Lower lobe of right lung (tissue), 2 donors: ENCODE measurements at regions not wholly inside any gene's neighbourhood (a gene's known extent, or its start where the extent isn't known, plus 50 kb on each side); places are given as distances from the start of the nearest gene placed in this dataset.

Source experiments
- ATAC-seq, 2 donors: fragments of 200-7000 bp; cut with Tn5 transposase; one replicate each; pipeline ENCODE4 v1.9.1; 2020 to 2022; ENCODE audit warnings: mild to moderate bottlenecking in 2 of 2, moderate library complexity in 2 of 2
- DNase-seq: peaks from one replicate; pipeline ENCODE4 v3.0.0-alpha.2; 2020
- H3K27ac ChIP-seq: fragments of 200-600 bp; one replicate; pipeline ENCODE4 v1.8.0; 2022
- H3K27me3 ChIP-seq: fragments of 200-600 bp; one replicate; pipeline ENCODE4 v1.8.0; 2022; ENCODE audit warnings: low read depth
- H3K36me3 ChIP-seq: fragments of 200-600 bp; one replicate; pipeline ENCODE4 v1.8.0; 2022; ENCODE audit warnings: mild to moderate bottlenecking
- H3K4me1 ChIP-seq: fragments of 200-600 bp; one replicate; pipeline ENCODE4 v1.8.0; 2022
- H3K4me3 ChIP-seq: fragments of 200-600 bp; one replicate; pipeline ENCODE4 v1.8.0; 2022; ENCODE audit warnings: mild to moderate bottlenecking
- H3K9me3 ChIP-seq: fragments of 200-600 bp; one replicate; pipeline ENCODE4 v1.8.0; 2022
- CTCF ChIP-seq: fragments of 200-600 bp; IDR thresholded peaks from one replicate; pipeline ENCODE4 v1.8.0; 2022; ENCODE audit warnings: antibody characterized with exemption, mild to moderate bottlenecking
- intact Hi-C: fragments of 100-400 bp; cut with DNase I; formaldehyde crosslinking; loops from one replicate; pipeline ENCODE4 v1.11.0; 2022
- donor health status: DM: no; HTN: yes; CAD: no; lungs with severe emphysema.

- Histone ChIP-seq H3K9me3 (no peaks in the 10 kb centered on the region), H3K27me3 (no peaks in the 10 kb centered on the region), H3K4me3 (no peak overlapping the region), H3K27ac (no peak overlapping the region), H3K36me3 (no peaks in the 10 kb centered on the region), H3K4me1 (peaks cover 71% of the 10 kb centered on the region)
- DNase-seq (no peak), ATAC-seq (no peak)
- no peak for TF ChIP-seq CTCF
- intact Hi-C loops, result no loop called here
These were observed 403.1 kb upstream of the TBL1XR1 start for GRCh38 chr3:177600411-177600810.

GRCh38 chr3:177601152-177601551 is 403.9 kb upstream of the TBL1XR1 start:
- peaks cover 71% of the 10 kb centered on the region for H3K4me1 ChIP-seq
- no peak overlapping the region for H3K4me3 ChIP-seq
- ATAC-seq (no peak), DNase-seq (no peak)
- no peaks in the 10 kb centered on the region for H3K36me3 ChIP-seq
- no peak for TF ChIP-seq CTCF
- no peaks in the 10 kb centered on the region for H3K9me3 ChIP-seq
- H3K27ac ChIP-seq, result no peak overlapping the region
- H3K27me3 ChIP-seq, result no peaks in the 10 kb centered on the region
- intact Hi-C loops, result no loop called here

GRCh38 chr3:177602601-177603147 is 405.4 kb upstream of the TBL1XR1 start:
- peak; percentile 29 to 75 for ATAC-seq
- Histone ChIP-seq H3K9me3 (no peaks in the 10 kb centered on the region), H3K4me1 (peaks cover 56% of the 10 kb centered on the region), H3K4me3 (no peak overlapping the region), H3K27me3 (no peaks in the 10 kb centered on the region), H3K36me3 (no peaks in the 10 kb centered on the region), H3K27ac (peak overlapping the region; percentile 20)
- intact Hi-C loops, result no loop called here
- no peak for DNase-seq
- no peak for TF ChIP-seq CTCF

- intact Hi-C loops, result no loop called here
- peaks cover 51% of the 10 kb centered on the region for H3K4me1 ChIP-seq
- H3K27ac ChIP-seq, result peak overlapping the region; percentile 20
- ATAC-seq (peak; percentile 58 to 73), DNase-seq (no peak)
- no peaks in the 10 kb centered on the region for H3K36me3 ChIP-seq
- H3K4me3 ChIP-seq, result no peak overlapping the region
- H3K9me3 ChIP-seq, result no peaks in the 10 kb centered on the region
- TF ChIP-seq CTCF, result no peak
- no peaks in the 10 kb centered on the region for H3K27me3 ChIP-seq
These were observed 405.9 kb upstream of the TBL1XR1 start for GRCh38 chr3:177603148-177603603.

GRCh38 chr3:177604181-177604580 is 406.9 kb upstream of the TBL1XR1 start:
- TF ChIP-seq CTCF, result no peak
- Histone ChIP-seq H3K9me3 (no peaks in the 10 kb centered on the region), H3K27me3 (no peaks in the 10 kb centered on the region), H3K27ac (no peak overlapping the region), H3K36me3 (no peaks in the 10 kb centered on the region), H3K4me1 (peaks cover 41% of the 10 kb centered on the region), H3K4me3 (no peak overlapping the region)
- DNase-seq (no peak), ATAC-seq (no peak)
- intact Hi-C loops, result no loop called here

- ATAC-seq, result no peak
- intact Hi-C loops, result no loop called here
- no peaks in the 10 kb centered on the region for H3K36me3 ChIP-seq
- no peaks in the 10 kb centered on the region for H3K27me3 ChIP-seq
- H3K9me3 ChIP-seq, result no peaks in the 10 kb centered on the region
- DNase-seq, result no peak
- no peak overlapping the region for H3K27ac ChIP-seq
- TF ChIP-seq CTCF, result no peak
- H3K4me1 ChIP-seq, result peaks cover 25% of the 10 kb centered on the region
- no peak overlapping the region for H3K4me3 ChIP-seq
These were observed 409.6 kb upstream of the TBL1XR1 start for GRCh38 chr3:177606891-177607290.
